ENCODE measurements at regions not wholly inside any gene's neighbourhood (a gene's known extent, or its start where the extent isn't known, plus 50 kb on each side); places are given as distances from the start of the nearest gene placed in this dataset.
"Not testable (repeated sequence)": the region's sequence is repeated elsewhere in the genome, so short reads cannot be mapped to it uniquely, and the experiment has no call there.

- DNase-seq (ENCODE audit: low spot score), result no peak
Measured at GRCh38 chr20:5696011-5696559, 54.1 kb upstream of the SHLD1 start.

DNA sequence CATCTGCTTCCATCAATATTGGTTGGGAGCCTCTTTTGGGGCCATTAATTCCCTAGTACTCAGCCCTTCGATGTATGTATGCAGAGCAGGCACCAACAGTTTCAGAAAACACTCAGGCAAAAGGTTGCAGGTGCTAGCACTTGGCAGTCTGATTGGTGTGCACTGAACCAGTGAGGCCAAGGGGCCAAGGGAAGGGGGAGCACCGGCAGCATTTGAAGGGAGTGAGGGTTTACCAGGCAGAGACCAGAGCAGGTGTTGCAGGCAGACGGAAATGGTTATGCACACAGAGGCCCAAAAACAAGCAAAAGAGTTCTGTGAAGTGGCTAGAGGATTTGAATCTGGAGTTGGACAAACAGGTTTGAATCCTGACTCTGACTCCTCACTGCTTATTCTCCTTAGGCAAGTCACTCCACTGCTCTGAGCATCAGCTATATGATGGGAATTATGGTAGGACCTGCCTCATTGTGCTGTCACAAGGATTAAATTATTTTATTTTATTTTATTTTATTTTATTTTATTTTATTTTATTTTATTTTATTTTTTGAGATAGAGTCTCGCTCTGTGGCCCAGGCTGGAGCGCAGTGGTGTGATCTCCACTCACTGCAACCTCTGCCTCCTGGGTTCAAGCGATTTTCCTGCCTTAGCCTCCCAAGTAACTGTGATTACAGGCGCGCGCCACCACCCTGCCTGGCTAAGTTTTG, 58.1 kb upstream of the SHLD1 start:
- no peak for DNase-seq (ENCODE audit: low spot score)

DNA sequence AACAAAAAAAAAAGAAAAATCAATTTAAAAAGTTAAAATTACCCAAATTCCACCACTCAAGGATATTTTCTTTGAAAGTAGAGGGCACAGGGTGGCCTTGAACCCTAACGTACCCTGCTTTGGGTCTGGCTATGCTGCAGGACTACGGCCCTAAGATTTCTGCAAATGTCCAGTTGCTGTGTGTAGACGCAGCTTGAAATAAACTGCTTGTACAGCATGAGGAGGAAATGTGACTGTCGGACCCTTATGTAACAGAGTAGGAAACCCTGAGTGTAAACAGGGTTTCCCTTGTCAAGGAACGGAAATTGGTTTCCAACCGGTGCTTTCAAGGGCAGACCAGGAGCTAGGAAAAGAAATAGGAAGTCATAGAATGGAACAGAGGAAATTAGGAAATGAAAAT, 60.7 kb upstream of the SHLD1 start:
- no peak for DNase-seq (ENCODE audit: low spot score)

- no peak for DNase-seq (ENCODE audit: low spot score)
Measured at GRCh38 chr20:5688431-5688972, 61.7 kb upstream of the SHLD1 start.

DNA sequence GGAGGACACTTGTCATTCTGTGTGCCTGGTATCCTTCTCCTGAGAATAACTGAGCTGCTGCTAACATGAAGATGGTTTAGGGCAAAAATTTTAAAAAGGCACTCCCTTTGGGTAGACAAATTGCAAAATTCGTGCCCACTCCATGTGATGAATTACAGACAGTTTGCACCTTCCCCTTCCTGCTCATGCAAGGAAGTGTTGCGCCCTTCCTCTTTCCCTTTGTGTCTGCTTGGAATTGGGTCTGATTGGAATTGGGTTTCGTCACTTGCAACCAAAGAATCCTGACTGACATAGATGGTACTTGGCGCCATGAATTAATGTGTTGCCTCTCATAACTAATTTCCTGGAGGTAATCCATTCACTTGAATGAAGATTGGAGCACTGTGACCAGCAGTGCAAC, 62.3 kb upstream of the SHLD1 start:
- no peak for DNase-seq (ENCODE audit: low spot score)

DNA sequence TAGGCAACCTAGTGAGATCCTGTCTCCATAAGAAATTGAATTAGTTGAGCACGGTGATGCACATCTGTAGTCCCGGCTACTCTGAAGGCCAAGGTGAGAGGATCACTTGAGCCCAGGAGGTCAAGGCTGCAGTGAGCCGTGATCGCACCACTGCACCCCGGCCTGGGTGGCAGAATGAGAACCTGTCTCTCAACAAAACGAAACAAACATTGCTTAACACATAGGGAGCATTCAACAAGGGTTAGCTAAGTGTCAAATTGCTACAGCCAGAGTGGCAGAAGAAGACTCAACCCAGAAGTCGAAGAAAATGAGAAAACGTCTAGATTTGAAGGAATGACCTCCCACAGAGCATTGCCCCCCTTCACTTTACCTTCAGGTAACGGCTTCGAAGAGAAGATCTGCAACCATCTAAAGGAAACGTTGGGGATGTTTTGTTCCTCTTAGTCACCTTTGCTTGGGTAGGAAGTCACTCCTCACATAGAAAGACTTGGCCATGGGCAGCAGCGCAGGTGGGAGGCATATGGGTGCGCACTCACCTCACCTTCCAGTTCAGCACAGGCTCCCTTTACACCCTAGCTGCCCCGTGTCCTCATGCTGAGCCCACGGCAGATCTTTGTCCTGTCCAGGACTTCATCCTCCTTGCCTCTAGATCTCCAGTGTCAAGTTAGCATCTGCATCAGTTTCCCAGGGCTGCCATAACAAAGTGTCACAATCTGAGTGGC, 63.7 kb upstream of the SHLD1 start:
- DNase-seq (ENCODE audit: low spot score), result no peak

DNA sequence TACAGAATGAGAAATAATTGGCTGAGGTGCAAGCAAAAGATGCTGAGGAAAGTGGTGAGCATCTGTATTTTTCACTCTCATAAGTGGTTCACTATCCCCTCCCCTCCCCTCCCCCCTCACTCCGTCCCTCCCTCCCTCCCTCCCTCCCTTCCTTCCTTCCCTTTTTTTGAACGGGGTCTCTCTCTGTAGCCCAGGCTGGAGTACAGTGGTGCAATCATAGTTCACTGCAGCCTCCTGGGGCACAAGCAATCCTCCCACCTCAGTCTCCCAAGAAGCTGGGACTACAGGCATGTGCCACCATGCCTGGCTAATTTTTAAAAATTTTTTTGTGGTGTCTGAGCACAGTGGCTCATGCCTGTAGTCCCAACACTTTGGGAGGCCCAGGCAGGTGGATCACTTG, 67.6 kb upstream of the SHLD1 start:
- not testable (repeated sequence) for DNase-seq (ENCODE audit: low spot score)

DNA sequence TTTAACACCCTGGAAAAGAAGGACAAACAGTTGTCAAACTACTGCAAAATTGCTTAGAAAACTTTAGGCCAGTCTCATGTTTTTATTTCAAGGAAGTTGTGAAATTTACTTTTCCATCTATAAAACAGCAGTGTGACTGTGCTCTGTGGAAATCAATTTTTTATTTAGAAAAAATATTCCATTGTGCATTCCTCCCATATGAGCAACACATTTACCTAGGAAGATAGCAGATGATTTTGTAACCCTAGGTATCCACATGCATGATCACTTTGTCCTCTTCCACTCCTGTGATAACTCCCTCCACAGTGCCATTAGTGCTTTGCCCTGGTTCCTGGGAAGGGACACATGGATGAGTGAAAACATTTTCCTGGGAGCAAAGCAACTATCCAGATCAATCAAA, 69.4 kb upstream of the GPCPD1 start:
- no peak for DNase-seq (ENCODE audit: low spot score)

DNA sequence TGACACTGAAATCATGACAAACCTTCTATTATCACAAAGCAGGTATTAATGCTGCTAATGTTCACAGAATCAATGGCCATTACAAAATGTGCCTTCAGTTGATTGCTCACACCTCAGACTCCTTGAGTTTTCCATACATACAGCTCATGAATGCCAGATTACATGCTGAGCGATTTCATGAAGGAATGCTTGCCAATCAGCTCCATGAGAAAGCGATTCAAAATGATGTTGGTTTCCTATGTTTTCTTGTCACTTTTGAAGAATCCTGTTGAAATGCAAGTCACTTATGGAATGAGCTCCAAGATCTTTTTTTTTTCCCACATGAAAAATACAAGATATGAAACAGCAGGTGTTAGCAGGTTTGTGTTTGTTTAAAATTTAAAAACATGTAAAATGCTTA, 68.0 kb upstream of the GPCPD1 start:
- no peak for DNase-seq (ENCODE audit: low spot score)

DNA sequence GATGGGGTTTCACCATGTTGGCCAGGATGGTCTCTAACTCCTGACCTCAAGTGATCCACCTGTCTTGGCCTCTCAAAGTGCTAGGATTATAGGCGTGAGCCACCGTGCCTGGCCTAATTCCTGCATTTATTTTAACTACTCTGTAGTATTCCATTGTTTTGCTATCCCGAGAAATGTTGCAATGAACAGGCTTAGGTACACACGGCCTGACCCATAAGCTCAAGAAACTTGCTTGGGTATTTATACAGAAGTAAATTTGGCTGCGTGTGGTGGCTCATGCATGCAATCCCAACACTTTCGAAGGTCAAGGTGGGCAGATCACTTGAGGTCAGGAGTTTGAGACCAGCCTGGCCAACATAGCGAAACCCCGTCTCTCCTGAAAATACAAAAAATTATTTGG, 67.1 kb upstream of the GPCPD1 start:
- DNase-seq (ENCODE audit: low spot score), result not testable (repeated sequence)

GRCh38 chr20:5677389-5677788, 66.6 kb upstream of the GPCPD1 start:
- no peak for DNase-seq (ENCODE audit: low spot score)

GRCh38 chr20:5675103-5676091, 64.6 kb upstream of the GPCPD1 start:
- DNase-seq (ENCODE audit: low spot score), result peak; percentile 96

DNA sequence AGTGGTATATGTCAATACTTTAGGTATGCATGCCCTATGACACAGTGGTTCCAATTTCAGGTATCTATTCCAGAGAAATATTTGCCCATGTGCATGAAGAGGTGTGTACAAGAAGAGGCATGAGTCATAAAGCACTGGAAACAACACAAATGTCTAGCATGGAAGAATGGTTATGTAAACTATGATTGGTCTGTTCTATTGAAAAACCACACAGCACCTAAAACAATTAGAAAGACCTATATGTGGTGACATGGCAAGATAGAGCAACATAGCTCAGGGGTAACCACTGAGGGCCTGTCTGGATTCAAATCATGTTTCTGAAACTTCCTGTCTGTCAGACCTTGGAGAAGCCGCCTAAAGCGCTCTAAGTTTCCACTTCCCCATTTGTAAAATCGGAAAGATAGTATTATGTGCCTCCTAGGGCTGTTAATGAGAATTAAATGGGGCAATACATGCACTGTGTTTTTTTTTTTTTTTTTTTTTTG, 63.4 kb upstream of the GPCPD1 start:
- DNase-seq (ENCODE audit: low spot score), result peak; percentile 56

DNA sequence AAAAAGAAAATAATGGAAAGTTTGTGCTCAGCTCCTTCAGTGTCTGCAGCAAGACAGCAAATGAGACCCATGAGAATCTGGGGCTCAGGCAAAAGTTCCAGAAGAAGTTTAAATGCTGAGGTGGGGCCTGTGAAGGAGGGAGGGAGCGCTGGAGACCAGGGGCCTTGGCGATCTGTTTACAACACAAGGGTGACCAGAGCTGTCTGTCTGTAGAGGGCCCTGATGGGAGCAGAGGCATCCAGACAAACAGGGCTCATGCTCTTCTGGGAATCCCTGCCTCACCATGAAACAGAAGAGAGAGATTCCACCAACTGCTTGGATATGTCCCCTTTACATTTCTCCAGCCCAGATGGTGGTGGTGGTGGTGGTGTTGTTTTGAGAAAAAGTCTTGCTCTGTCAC, 60.1 kb upstream of the GPCPD1 start:
- DNase-seq (ENCODE audit: low spot score), result no peak

DNA sequence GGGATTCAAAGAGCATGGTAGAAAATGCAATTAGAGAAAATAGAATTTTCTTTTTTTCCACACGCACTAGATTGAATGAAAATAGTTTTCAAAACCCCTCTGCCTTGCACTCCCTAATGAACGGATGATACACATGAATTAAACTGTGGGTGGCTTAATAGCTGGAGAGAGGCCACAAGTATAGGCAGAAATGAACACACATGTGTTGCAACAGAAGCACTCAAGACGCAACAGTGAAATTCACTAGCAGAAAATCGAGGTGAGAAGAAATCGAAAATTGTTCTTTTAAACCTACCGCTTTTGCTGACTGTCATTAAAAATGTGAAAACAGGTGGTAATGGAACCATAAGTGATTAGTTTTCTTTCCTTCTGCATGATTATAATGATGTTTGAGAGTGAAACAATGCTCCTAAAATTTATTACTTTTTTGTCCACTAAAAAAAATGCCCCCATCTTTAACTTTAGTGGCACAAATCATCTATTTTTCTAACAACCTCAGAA, 59.3 kb upstream of the GPCPD1 start:
- DNase-seq (ENCODE audit: low spot score), result no peak

- no peak for DNase-seq (ENCODE audit: low spot score)
Measured at GRCh38 chr20:5668529-5668868, 57.7 kb upstream of the GPCPD1 start.

- DNase-seq (ENCODE audit: low spot score), result no peak
Measured at GRCh38 chr20:5667705-5668528, 57.1 kb upstream of the GPCPD1 start.

DNA sequence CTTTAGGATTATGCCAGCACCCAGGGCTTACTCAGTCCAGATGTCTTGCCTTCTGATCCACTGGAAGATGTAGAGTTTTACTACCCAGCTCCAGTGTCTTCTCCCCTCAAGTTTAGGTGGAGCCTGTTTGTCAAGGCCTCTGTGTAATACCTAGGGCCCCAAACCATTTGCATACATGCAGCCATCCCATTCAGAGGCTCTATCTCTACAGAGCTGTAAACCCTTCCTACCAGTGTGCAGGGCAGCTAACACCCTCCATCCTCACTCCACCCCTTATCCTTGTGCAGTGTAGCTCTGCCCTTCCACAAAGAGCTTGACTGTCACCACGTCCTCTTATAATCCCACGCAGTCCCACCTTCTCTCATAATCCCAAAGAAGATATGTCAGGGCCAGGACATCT, 54.6 kb upstream of the GPCPD1 start:
- DNase-seq (ENCODE audit: low spot score), result no peak

DNA sequence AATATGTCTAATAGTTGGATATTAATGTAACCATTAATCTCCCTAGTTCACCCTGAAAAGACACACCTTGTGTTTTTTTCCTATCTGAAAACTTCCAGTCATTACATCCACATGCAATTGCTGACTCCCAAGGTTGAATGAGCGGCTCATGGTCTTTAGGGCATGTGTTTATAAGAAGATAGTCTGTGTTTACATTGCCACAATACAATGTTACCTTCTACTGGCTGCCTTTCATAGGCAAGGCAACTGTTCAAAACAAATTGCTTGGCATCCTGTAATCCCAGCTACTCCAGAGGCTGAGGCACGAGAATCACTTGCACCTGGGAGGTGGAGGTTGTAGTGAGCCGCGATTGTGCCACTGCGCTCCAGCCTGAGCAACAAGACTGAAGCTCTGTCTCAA, 52.6 kb upstream of the GPCPD1 start:
- no peak for DNase-seq (ENCODE audit: low spot score)

DNA sequence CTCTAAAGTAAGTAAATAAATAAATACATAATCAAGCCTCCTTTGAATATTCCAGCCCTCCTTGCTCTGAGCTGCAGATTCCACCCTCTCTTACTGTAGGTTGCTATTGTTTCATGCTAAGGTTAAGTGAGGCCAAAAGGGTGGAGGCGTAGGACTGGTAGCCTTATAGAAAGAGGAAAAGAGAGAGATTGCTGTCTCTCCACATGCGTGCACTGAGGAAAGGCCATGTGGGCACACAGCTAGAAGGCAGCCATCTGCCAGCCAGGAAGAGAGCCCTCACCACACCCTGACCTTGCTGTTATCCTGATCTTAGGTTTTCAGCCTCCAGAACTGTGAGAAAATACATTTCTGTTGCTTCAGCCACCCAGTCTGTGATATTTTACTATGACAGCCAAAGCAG, 52.0 kb upstream of the GPCPD1 start:
- no peak for DNase-seq (ENCODE audit: low spot score)

DNA sequence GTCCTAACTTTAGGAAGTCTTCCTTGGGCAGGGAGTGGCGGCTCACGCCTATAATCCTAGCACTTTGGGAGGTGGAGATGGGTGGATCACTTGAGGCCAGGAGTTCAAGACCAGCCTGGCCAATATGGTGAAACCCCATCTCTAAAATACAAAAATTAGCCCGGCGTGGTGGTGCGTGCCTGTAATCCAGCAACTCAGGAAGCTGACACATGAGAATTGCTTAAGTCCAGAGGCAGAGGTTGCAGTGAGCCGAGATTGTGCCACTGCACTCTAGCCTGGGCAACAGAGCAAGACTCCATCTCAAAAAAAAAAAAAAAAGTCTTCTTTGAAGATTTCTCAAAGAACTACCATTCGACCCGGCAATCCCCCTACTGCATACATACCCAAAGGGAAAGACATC, 50.0 kb upstream of the GPCPD1 start:
- not testable (repeated sequence) for DNase-seq (ENCODE audit: low spot score)
